NCI-H446 treated with DMSO at 0.1 percent for 48 hours (cell line): ENCODE measurements at regions not wholly inside any gene's neighbourhood (a gene's known extent, or its start where the extent isn't known, plus 50 kb on each side); places are given as distances from the start of the nearest gene placed in this dataset.
A peak's percentile ranks its signal among the peaks of the same experiment; 100 is the strongest.

ENCODE experiments used
- DNase-seq: peaks from one replicate; lab custom pipeline; 2025; lab: John Stamatoyannopoulos, UW

GRCh38 chr13:59494151-59494550 is 669.6 kb downstream of the DIAPH3 start:
- no peak for DNase-seq

- DNase-seq: peak; percentile 40
These were observed 669.2 kb downstream of the DIAPH3 start for GRCh38 chr13:59494560-59494970.

DNA sequence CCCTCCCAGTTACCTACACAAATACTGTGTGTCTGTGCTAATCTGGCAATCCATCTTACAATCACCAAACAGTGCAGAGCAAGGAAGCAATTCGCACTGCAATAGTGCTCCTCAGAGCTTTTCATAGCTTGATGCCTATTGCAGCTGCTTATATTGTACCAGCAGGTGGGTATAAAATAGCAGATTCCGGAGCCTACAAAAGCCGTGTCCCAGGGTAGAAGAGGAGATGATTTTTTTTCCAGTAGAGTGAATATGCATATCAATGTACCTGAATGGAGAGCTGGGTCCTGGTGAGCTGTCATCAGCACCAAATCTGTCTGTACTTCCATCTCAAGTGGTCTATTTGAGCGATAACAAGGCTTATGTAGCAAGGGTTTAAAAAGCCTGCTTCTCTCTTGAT is 668.4 kb downstream of the DIAPH3 start:
- no peak for DNase-seq

DNA sequence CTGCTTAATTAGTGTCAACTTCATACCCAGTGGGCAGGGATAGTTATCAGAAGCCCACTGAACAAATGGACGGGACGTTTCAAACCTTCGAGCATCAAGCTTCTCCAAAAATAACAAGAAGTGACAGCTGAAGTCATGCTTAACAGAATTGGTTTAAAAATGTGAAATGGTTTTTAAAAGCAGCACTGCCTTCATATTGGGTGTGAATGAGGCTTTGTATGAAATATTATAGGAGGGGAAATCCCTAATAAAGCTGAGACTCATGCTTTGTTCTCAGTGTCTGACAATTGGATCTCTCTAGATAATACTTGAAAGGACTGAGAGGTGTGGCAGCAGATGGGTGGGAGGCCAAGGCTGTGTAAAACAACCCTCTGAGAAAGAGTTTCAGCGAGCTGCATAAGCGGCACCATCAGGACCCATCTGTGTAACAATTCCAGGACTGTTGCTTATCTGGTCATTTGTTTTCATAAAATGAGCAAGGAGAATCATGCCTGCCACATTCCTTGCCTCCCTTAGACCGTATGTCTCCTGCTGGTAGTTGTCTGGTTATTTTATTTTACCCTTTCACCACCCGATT is 667.7 kb downstream of the DIAPH3 start:
- no peak for DNase-seq

DNA sequence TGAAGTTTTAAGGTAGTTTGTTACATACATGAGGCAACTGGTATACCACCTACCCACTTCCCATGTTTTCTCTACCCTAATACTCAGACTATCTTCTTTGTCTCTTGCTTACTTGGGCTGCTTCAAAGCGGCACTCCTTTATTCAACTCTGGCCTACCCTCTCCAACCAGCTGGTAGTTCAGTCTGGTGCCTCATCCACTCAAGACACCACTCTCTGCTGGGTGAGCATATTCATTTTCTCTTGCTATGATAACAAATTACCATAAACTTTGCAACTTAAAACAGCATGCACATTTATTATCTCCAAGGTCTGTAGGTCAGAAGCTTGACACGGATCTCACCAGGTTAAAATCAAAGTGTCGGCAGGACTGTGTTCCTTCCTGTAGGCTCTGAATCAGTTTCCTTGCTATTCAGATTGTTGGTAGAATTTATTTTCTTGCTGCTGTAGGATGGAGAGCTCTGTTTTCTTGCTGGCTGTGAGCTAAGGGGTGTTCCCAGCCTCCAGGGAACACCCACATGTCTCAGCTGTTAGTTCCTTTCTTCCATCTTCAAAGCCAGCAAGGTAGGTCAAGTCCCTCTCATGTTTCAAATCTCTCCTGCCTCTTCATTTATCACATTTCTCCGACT is 666.0 kb downstream of the DIAPH3 start:
- DNase-seq: no peak

- no peak for DNase-seq
These were observed 662.7 kb downstream of the DIAPH3 start for GRCh38 chr13:59501004-59501403.

DNA sequence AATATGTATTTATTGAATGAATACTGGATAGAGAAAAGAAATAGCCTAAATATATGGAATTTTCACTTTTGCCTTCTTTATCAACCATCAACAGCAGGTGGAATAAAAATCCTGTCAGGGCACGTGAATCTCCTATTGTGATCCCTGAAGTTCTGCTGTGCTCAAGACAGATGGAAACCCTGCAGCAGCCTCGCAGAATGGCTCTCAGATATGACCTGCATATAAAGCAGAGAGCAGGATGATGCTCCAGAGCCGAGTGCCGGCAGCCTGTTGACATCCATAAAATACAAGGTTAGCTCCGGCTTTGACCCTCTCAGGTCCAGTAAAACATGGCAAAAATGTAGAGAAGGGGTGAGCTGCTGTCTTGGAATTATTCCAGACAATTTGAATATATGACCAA is 659.3 kb downstream of the DIAPH3 start:
- no peak for DNase-seq

DNA sequence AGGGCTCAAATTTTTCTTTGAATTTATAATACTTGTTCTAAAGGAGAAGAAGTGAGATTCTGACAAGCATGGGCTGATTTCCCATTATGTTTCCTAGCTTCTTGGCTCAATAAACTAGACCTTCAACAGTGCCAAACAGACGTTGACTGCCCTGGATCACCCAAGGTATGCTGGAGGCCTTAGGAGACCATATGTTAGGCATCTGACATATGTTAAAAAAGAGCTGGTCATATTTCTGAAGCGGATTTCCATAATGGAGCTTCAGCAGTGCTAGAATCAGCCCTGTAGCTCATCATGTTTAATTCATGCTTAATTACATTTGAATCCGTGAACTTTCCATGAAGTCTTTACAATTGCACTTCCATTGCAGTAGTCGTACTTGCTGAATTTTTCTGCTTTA is 653.3 kb downstream of the DIAPH3 start:
- peak; percentile 64 for DNase-seq

DNA sequence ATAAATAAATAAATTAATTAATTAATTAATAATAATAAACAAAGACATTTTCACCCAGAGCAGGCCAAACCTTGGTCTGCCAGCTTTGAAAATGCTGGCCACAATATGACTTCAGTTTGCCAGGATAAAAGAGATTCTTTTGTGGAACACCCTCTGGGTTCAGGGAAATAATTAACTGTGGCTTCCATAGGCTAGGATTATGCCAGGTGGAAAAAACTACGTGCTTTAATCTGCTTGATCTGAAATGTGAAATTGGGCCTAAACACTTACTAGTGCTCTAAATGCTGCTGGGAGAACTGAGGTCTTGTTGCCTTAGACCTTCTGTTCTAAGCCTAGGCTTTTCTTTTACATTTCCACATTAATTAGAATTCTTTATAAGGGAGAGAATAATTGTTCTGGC is 650.0 kb downstream of the DIAPH3 start:
- DNase-seq: no peak

DNA sequence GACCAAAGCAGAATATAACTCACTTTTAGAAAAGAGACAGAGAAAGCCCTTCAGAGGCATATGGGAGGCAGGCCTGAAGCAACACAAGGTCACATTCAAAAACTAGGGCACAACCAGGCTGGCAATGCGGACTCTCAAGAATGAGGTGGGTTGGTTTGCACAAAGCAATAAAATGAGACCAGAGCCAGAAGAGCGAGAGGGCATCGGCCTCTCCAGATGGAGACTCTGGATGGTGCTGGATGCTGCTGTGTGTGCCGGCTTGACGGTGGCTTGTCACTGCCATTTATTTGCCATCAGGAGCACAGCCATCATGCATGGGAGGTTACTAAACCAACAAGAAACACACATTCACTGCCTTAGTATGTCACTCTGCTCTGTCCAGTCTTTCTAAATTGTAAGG is 649.4 kb downstream of the DIAPH3 start:
- DNase-seq: no peak

GRCh38 chr13:59519819-59520218 is 643.9 kb downstream of the DIAPH3 start:
- DNase-seq: no peak

DNA sequence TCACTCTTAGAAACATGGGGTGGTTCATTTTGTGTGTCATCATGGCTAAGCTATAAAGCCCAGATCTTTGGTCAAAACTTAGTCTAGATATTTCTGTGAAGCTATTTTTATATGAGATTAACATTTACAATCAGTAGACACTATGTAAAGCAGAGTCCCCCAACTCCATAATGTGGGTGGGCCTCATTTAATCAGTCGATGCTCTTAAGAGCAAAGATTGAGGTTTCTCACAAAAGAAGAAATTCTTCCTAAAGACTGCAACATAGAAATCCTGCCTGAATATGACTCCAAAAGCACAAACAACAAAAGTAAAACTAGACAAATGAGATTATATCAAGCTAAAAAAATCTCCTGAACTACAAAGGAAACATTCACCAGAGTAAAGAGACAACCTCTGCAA is 642.2 kb downstream of the DIAPH3 start:
- DNase-seq: no peak

GRCh38 chr13:59522652-59523051 is 641.1 kb downstream of the DIAPH3 start:
- no peak for DNase-seq

DNA sequence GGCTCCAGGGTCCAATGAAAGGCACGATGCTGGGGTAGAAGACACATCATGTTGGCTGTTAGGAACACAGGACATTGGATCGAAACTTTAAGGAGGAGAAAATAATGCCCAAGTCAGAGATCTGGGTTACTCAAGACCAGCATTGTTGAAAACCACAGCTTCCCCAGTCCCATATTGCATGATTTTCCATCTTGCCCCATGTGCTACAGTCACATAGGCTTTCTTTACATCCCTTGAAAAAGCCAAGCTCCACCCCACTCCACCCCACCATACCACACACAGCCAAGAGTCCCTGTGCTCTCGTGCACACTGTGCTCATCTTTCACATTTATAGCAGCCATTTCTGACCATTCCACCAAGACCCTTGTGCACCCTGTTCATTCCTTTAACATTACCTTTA is 636.2 kb downstream of the DIAPH3 start:
- DNase-seq: no peak

DNA sequence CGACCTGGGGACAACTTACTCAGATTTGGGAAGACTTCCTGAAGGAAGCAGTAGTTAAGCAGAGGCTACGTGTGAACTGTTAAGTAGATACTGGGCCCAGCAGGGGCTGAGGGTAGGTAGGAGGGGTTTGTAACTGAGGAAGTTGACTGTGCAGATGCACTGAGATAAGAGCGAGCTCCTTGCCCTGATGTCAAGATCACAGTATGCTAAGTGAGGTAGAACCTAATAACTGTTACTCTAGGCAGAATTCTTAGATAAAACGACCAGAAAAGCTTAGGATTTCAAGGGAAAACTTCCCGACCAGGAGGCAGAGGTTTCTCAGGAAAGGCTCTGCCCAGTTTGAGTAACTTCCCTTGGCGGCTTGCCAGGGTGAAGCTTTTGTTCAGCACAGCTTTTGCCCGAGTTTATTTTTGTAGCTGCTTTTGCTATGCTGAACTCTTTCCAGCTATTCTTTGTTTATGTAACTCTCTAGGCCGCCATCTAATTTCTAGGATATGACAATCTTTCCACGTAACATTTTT is 632.1 kb downstream of the DIAPH3 start:
- DNase-seq: no peak

- no peak for DNase-seq
These were observed 631.3 kb downstream of the DIAPH3 start for GRCh38 chr13:59532405-59532804.

- no peak for DNase-seq
These were observed 629.9 kb downstream of the DIAPH3 start for GRCh38 chr13:59533561-59534555.

- no peak for DNase-seq
These were observed 628.9 kb downstream of the DIAPH3 start for GRCh38 chr13:59534806-59535205.

GRCh38 chr13:59537500-59537899 is 626.2 kb downstream of the DIAPH3 start:
- DNase-seq: no peak

DNA sequence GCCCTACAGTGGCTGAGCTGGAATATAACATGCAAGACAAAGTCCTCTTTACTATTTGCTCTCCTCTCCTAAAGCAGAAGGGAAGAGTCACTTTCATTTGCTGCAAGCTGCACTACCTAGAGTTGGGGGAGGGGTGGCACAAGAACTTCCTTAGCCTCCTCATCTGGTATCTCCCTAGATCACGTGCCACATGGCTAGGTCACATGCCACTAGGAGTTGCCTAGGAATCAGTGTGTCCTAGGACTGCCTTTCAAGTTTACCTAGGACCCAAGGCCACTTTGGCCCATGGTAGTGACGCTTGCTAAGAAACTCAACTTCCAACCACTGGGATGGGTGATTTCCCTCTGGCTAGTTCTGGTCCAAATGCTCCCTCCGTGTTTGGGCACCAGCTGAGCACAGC is 625.2 kb downstream of the DIAPH3 start:
- no peak for DNase-seq

GRCh38 chr13:59542303-59542702 is 621.4 kb downstream of the DIAPH3 start:
- no peak for DNase-seq

- no peak for DNase-seq
These were observed 620.3 kb downstream of the DIAPH3 start for GRCh38 chr13:59543418-59543817.

DNA sequence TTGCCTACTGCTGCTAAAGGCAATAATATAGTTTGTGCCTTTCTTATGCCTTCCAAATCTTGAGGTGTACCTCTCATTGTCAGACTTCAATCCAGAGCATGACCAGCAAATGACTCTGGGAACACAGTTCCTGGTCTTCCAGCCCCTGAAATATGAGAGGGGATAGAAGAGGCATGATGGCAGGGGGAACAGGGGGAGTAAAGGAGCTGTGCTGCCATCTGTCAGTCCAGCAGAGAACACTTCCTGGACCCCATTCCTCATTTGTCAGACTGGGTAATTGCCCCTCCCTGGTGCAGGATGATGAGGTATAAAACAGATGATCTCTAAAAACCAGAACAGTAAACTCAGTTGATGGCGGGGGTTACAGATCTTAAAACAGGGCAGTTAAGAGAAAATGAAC is 618.7 kb downstream of the DIAPH3 start:
- DNase-seq: no peak
